Dedifferentiated amniotic fluid mesenchymal stem cell (primary cell): ENCODE measurements at regions not wholly inside any gene's neighbourhood (a gene's known extent, or its start where the extent isn't known, plus 50 kb on each side); places are given as distances from the start of the nearest gene placed in this dataset.

Experiments used
- DNase-seq: peaks from one replicate; pipeline ENCODE4 v3.0.0-alpha.2; 2016; ENCODE audit errors: extremely low spot score

GRCh38 chr5:53331463-53331862, 149.0 kb upstream of the FST start:
- DNase-seq = peak; percentile 41

- peak; percentile 44 for DNase-seq
Observed at GRCh38 chr5:53333160-53333559, 147.3 kb upstream of the FST start.

- DNase-seq = no peak
Observed at GRCh38 chr5:53334431-53334941, 145.9 kb upstream of the FST start.

- no peak for DNase-seq
Observed at GRCh38 chr5:53335115-53335514, 145.3 kb upstream of the FST start.

- DNase-seq = no peak
Observed at GRCh38 chr5:53337827-53338226, 142.6 kb upstream of the FST start.

GRCh38 chr5:53338971-53339370, 141.5 kb upstream of the FST start:
- DNase-seq = no peak

GRCh38 chr5:53339962-53340540, 140.4 kb upstream of the FST start:
- peak; percentile 36 for DNase-seq

GRCh38 chr5:53340956-53341750, 139.3 kb upstream of the FST start:
- DNase-seq = no peak

- no peak for DNase-seq
Observed at GRCh38 chr5:53342236-53342635, 138.2 kb upstream of the FST start.

- peak; percentile 51 for DNase-seq
Observed at GRCh38 chr5:53343187-53343586, 137.2 kb upstream of the FST start.

GRCh38 chr5:53350368-53350767, 130.1 kb upstream of the FST start:
- DNase-seq = no peak

GRCh38 chr5:53350991-53351770, 129.2 kb upstream of the FST start:
- no peak for DNase-seq

GRCh38 chr5:53355316-53355715, 125.1 kb upstream of the FST start:
- peak; percentile 28 for DNase-seq

GRCh38 chr5:53355931-53356330, 124.5 kb upstream of the FST start:
- DNase-seq = no peak

- DNase-seq = no peak
Observed at GRCh38 chr5:53357439-53357838, 123.0 kb upstream of the FST start.

- no peak for DNase-seq
Observed at GRCh38 chr5:53358794-53359193, 121.6 kb upstream of the FST start.

GRCh38 chr5:53359916-53360517, 120.4 kb upstream of the FST start:
- DNase-seq = no peak

- DNase-seq = peak; percentile 81
Observed at GRCh38 chr5:53360811-53361210, 119.6 kb upstream of the FST start.

- no peak for DNase-seq
Observed at GRCh38 chr5:53361708-53362107, 118.7 kb upstream of the FST start.

- peak; percentile 95 for DNase-seq
Observed at GRCh38 chr5:53362521-53362941, 117.9 kb upstream of the FST start.

- no peak for DNase-seq
Observed at GRCh38 chr5:53364061-53364460, 116.4 kb upstream of the FST start.

- DNase-seq = no peak
Observed at GRCh38 chr5:53366245-53366644, 114.2 kb upstream of the FST start.
